ENCODE measurements at regions not wholly inside any gene's neighbourhood (a gene's known extent, or its start where the extent isn't known, plus 50 kb on each side); places are given as distances from the start of the nearest gene placed in this dataset.
A peak's percentile ranks its signal among the peaks of the same experiment; 100 is the strongest.

- 83 to 89% methylated on average over 3 of the region's 3 CpGs for WGBS, 2 donors
- intact Hi-C loops (cut with DNase I; ENCODE audit: low total_unique reads), result no loop called here
- TF ChIP-seq CTCF (IDR thresholded peaks at IDR 0.05), result no peak
- TF ChIP-seq POLR2A (IDR thresholded peaks at IDR 0.05), result no peak
- DNase-seq (ENCODE audit: low spot score in 2 of 2), result no peak
- H3K4me3 ChIP-seq (ENCODE audit: low read depth, poor library complexity, severe bottlenecking), result no peak overlapping the region
Measured at GRCh38 chr12:89161557-89161956, 190.7 kb downstream of the DUSP6 start.

GRCh38 chr12:89160716-89161123 lies 191.6 kb downstream of the DUSP6 start:
- no peak overlapping the region for H3K4me3 ChIP-seq (ENCODE audit: low read depth, poor library complexity, severe bottlenecking)
- DNase-seq (ENCODE audit: low spot score in 2 of 2), result peak; percentile 53 to 84
- WGBS, 2 donors, result 16 to 20% methylated on average over 5 of the region's 5 CpGs
- no peak for TF ChIP-seq CTCF (IDR thresholded peaks at IDR 0.05)
- TF ChIP-seq POLR2A (IDR thresholded peaks at IDR 0.05), result no peak
- intact Hi-C loops (cut with DNase I; ENCODE audit: low total_unique reads), result no loop called here

GRCh38 chr12:89157413-89157812 lies 194.9 kb downstream of the DUSP6 start:
- 85 to 89% methylated on average over 2 of the region's 2 CpGs for WGBS, 2 donors
- intact Hi-C loops (cut with DNase I; ENCODE audit: low total_unique reads), result no loop called here

GRCh38 chr12:89156862-89157262 lies 195.4 kb downstream of the DUSP6 start:
- H3K4me3 ChIP-seq (ENCODE audit: low read depth, poor library complexity, severe bottlenecking), result no peak overlapping the region
- WGBS, 2 donors, result 63 to 65% methylated on average over 1 of the region's 1 CpG
- intact Hi-C loops (cut with DNase I; ENCODE audit: low total_unique reads), result no loop called here
- DNase-seq (ENCODE audit: low spot score in 2 of 2), result no peak
- TF ChIP-seq POLR2A (IDR thresholded peaks at IDR 0.05), result no peak
- TF ChIP-seq CTCF (IDR thresholded peaks at IDR 0.05), result no peak

More at GRCh38 chr12:89157413-89157812, 194.9 kb downstream of the DUSP6 start:
- TF ChIP-seq CTCF (IDR thresholded peaks at IDR 0.05) (no peak), POLR2A (IDR thresholded peaks at IDR 0.05) (no peak)
- no peak overlapping the region for H3K4me3 ChIP-seq (ENCODE audit: low read depth, poor library complexity, severe bottlenecking)
- no peak for DNase-seq (ENCODE audit: low spot score in 2 of 2)

GRCh38 chr12:89156340-89156739 lies 196.0 kb downstream of the DUSP6 start:
- intact Hi-C loops (cut with DNase I; ENCODE audit: low total_unique reads), result no loop called here
- 62 to 69% methylated on average over 1 of the region's 1 CpG for WGBS, 2 donors
- no peak for DNase-seq (ENCODE audit: low spot score in 2 of 2)
- H3K4me3 ChIP-seq (ENCODE audit: low read depth, poor library complexity, severe bottlenecking), result no peak overlapping the region
- TF ChIP-seq CTCF (IDR thresholded peaks at IDR 0.05) (no peak), POLR2A (IDR thresholded peaks at IDR 0.05) (no peak)

GRCh38 chr12:89155826-89156225 lies 196.5 kb downstream of the DUSP6 start:
- intact Hi-C loops (cut with DNase I; ENCODE audit: low total_unique reads), result no loop called here
- DNase-seq (ENCODE audit: low spot score in 2 of 2), result no peak
- TF ChIP-seq POLR2A (IDR thresholded peaks at IDR 0.05), result no peak
- TF ChIP-seq CTCF (IDR thresholded peaks at IDR 0.05), result no peak
- H3K4me3 ChIP-seq (ENCODE audit: low read depth, poor library complexity, severe bottlenecking), result no peak overlapping the region

All from lower leg skin (tissue), 4 donors.